IMR-90 (cell line): ENCODE measurements at regions not wholly inside any gene's neighbourhood (a gene's known extent, or its start where the extent isn't known, plus 50 kb on each side); places are given as distances from the start of the nearest gene placed in this dataset.

Experiments used
- ATAC-seq: fragments of 200-7000 bp; cut with Tn5 transposase; 2 replicates; pipeline ENCODE4 v1.9.1; 2020; ENCODE audit warnings: low read depth, mild to moderate bottlenecking, moderate library complexity
- BruUV-seq: library from RNA; stranded (reverse); fragments of 400-500 nt; replicated peaks from 2 replicates; lab custom pipeline; 2021; lab: Mats Ljungman, UMichigan
- CTCF ChIA-PET: fragments of 300-600 bp; formaldehyde crosslinking; extraction: SDS; loops from one replicate; lab custom pipeline; 2021; ENCODE audit warnings: antibody characterized with exemption; lab: Yijun Ruan, JAX
- POLR2A ChIA-PET: fragments of 300-600 bp; sonication (Branson Sonifier 250); formaldehyde crosslinking; loops from one replicate; lab custom pipeline; 2022; ENCODE audit warnings: antibody characterized with exemption; ENCODE audit not compliant: unreplicated experiment; lab: Charles Lee
- DNase-seq: peaks from one replicate; pipeline ENCODE4 v3.0.0; 2013
- H2AFZ ChIP-seq: replicated peaks from 2 replicates; pipeline ENCODE3; 2013; ENCODE audit warnings: low read length, mild to moderate bottlenecking; ENCODE audit not compliant: poor library complexity
- H2AK5ac ChIP-seq: 2 replicates; pipeline ENCODE4 v1.6.1; 2013; ENCODE audit warnings: low read depth, low read length, inconsistent platforms
- H2AK9ac ChIP-seq: replicated peaks from 2 replicates; pipeline ENCODE3; 2013; ENCODE audit warnings: mild to moderate bottlenecking, low read depth, low read length, moderate library complexity; ENCODE audit not compliant: poor library complexity
- H2BK120ac ChIP-seq: 2 replicates; pipeline ENCODE4 v1.6.1; 2013; ENCODE audit warnings: low read depth, low read length, inconsistent platforms
- H2BK15ac ChIP-seq: 3 replicates; pipeline ENCODE4 v1.6.1; 2013; ENCODE audit warnings: low read depth, low read length, inconsistent platforms
- H2BK20ac ChIP-seq: 2 replicates; pipeline ENCODE4 v1.6.1; 2013; ENCODE audit warnings: low read depth, mild to moderate bottlenecking, inconsistent platforms, low read length, moderate library complexity
- H2BK5ac ChIP-seq: 2 replicates; pipeline ENCODE4 v1.6.1; 2013; ENCODE audit warnings: mild to moderate bottlenecking, low read depth, low read length, inconsistent platforms; ENCODE audit not compliant: poor library complexity, severe bottlenecking
- H3K14ac ChIP-seq: replicated peaks from 2 replicates; pipeline ENCODE4 v1.6.1; 2013; ENCODE audit warnings: low read depth, low read length, inconsistent platforms
- H3K18ac ChIP-seq: 2 replicates; pipeline ENCODE4 v1.6.1; 2013; ENCODE audit warnings: low read depth, low read length, control low read depth
- H3K23ac ChIP-seq: 2 replicates; pipeline ENCODE4 v1.6.1; 2013; ENCODE audit warnings: low read depth, low read length, inconsistent platforms
- H3K27ac ChIP-seq: 2 replicates; pipeline ENCODE4 v1.5.1; 2013; ENCODE audit warnings: mild to moderate bottlenecking, control low read depth, low read length; ENCODE audit not compliant: insufficient read depth
- H3K27me3 ChIP-seq: 2 replicates; pipeline ENCODE4 v1.6.1; 2013; ENCODE audit warnings: low read length; ENCODE audit not compliant: control insufficient read depth, insufficient read depth
- H3K36me3 ChIP-seq: 2 replicates; pipeline ENCODE4 v1.6.1; 2013; ENCODE audit warnings: low read length, mixed read lengths; ENCODE audit not compliant: control insufficient read depth, insufficient read depth
- H3K4ac ChIP-seq: 2 replicates; pipeline ENCODE4 v1.6.1; 2013; ENCODE audit warnings: low read depth, low read length, inconsistent platforms
- H3K4me1 ChIP-seq: 2 replicates; pipeline ENCODE4 v1.6.1; 2013; ENCODE audit warnings: low read length, mixed read lengths; ENCODE audit not compliant: control insufficient read depth, insufficient read depth
- H3K4me2 ChIP-seq: 2 replicates; pipeline ENCODE4 v1.6.1; 2013; ENCODE audit warnings: low read depth, mild to moderate bottlenecking, control low read depth, low read length, moderate library complexity
- H3K4me3 ChIP-seq: 2 replicates; pipeline ENCODE4 v1.5.1; 2013; ENCODE audit warnings: low read depth, mild to moderate bottlenecking, control low read depth, low read length, moderate library complexity; ENCODE audit not compliant: insufficient read depth
- H3K56ac ChIP-seq: 2 replicates; pipeline ENCODE4 v1.6.1; 2013; ENCODE audit warnings: low read length, inconsistent platforms; ENCODE audit not compliant: insufficient read depth; ENCODE audit errors: extremely low read depth
- H3K79me1 ChIP-seq, 2 experiments: 2 replicates each; pipeline ENCODE4 v1.6.1; 2013; ENCODE audit warnings: low read length in 2 of 2, inconsistent platforms in 1 of 2, low read depth in 1 of 2
- H3K9ac ChIP-seq: 2 replicates; pipeline ENCODE4 v1.6.1; 2013; ENCODE audit warnings: low read depth, low read length, control low read depth
- H3K9me1 ChIP-seq: 2 replicates; pipeline ENCODE4 v1.6.1; 2013; ENCODE audit warnings: low read length, inconsistent platforms; ENCODE audit not compliant: insufficient read depth
- H3K9me3 ChIP-seq: 2 replicates; pipeline ENCODE4 v1.6.1; 2013; ENCODE audit warnings: low read length; ENCODE audit not compliant: control insufficient read depth, insufficient read depth
- H4K20me1 ChIP-seq: 2 replicates; pipeline ENCODE4 v1.6.1; 2013; ENCODE audit warnings: low read length, inconsistent platforms; ENCODE audit not compliant: insufficient read depth
- H4K5ac ChIP-seq: 2 replicates; pipeline ENCODE4 v1.6.1; 2013; ENCODE audit warnings: mild to moderate bottlenecking, low read depth, low read length, control low read depth
- H4K8ac ChIP-seq, 2 experiments: 2 replicates each; pipeline ENCODE4 v1.6.1; 2013; ENCODE audit warnings: low read depth in 2 of 2, low read length in 2 of 2, control low read depth in 1 of 2, inconsistent platforms in 1 of 2
- H4K91ac ChIP-seq: 2 replicates; pipeline ENCODE4 v1.6.1; 2013; ENCODE audit warnings: low read depth, low read length, inconsistent platforms; ENCODE audit not compliant: insufficient read depth
- BHLHE40 ChIP-seq: fragments of 150-350 bp; IDR thresholded peaks from 2 replicates; pipeline ENCODE4 v1.6.1; 2016; ENCODE audit warnings: mild to moderate bottlenecking, low read depth, low read length
- CHD1 ChIP-seq: IDR thresholded peaks from 2 replicates; pipeline ENCODE4 v1.6.1; 2012; ENCODE audit warnings: low read depth, low read length, improper control_type of control experiment
- MAFK ChIP-seq: IDR thresholded peaks from 2 replicates; pipeline ENCODE4 v1.6.1; 2012; ENCODE audit warnings: low read depth, low read length, improper control_type of control experiment
- MXI1 ChIP-seq: IDR thresholded peaks from 2 replicates; pipeline ENCODE4 v1.6.1; 2012; ENCODE audit warnings: low read depth, mild to moderate bottlenecking, low read length, moderate library complexity, borderline replicate concordance
- WGBS, 2 experiments: methylation state at CpG; one replicate each; pipeline versions ENCODE4 v1.1.5 to v1.1.7; 2013; ENCODE audit warnings: missing lambda C conversion rate in 2 of 2; ENCODE audit not compliant: insufficient read length in 1 of 2; ENCODE audit errors: extremely low coverage in 2 of 2; 5-methylcytosine and 5-hydroxymethylcytosine counted together
- dilution Hi-C: fragments of 300-500 bp; cut with HindIII; formaldehyde crosslinking; loops from one replicate; pipeline ENCODE4 v1.14.3; 2018; ENCODE audit warnings: low sequenced_read_pairs; ENCODE audit not compliant: unreplicated experiment
- in situ Hi-C: fragments of 300-500 bp; cut with MboI; formaldehyde crosslinking; loops from 3 replicates; pipeline ENCODE4 v1.14.3; 2019; ENCODE audit warnings: low sequenced_read_pairs, inconsistent platforms, mixed read lengths
- intact Hi-C: fragments of 100-400 bp; cut with micrococcal nuclease; formaldehyde crosslinking; loops from 2 replicates; pipeline ENCODE4 v1.10.0; 2022
- TF ChIP-seq, protein P1 (sequence below): fragments of 150-350 bp; IDR thresholded peaks from 2 replicates; pipeline ENCODE4 v1.6.1; 2017; ENCODE audit warnings: mild to moderate bottlenecking, antibody characterized with exemption, low read length, low read depth

DNA sequence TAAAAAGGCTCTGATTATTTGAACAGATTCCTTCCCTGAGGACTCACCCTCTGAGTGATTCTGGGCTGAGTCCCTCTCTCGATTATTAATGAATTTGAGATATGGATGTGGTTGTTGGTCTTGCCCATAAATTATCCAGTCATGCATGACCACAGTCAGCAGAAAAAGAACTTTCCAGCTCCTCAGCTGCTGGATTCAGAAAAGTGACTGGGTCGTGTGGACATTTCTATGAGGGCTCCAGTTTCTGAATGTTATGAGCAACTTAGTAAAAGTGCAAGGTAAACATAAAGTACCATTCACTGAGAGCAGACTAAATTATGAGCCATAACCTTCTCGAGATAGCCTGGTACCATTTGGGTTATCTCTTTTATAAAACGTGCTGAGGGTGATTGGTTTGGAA lies 100.1 kb upstream of the CLDN10 start:
- in situ Hi-C loops: no loop called here
- intact Hi-C loops: no loop called here
- WGBS, 2 experiments: no CpG with 5 or more reads among the region's 4 CpGs

More for the DNA sequence above, 100.1 kb upstream of the CLDN10 start:
- DNase-seq (no peak), ATAC-seq (no peak)
- H3K4ac ChIP-seq: no peak overlapping the region
- H4K91ac ChIP-seq: no peak overlapping the region
- H3K79me1 ChIP-seq: no peaks in the 10 kb centered on the region
- H3K9me1 ChIP-seq: no peaks in the 10 kb centered on the region; the same call in 1 of the 2 replicates
- H3K4me1 ChIP-seq: no peaks in the 10 kb centered on the region
- H2BK120ac ChIP-seq: no peak overlapping the region
- no peak overlapping the region for H2AK5ac ChIP-seq
- H2BK20ac ChIP-seq: no peak overlapping the region
- H2BK5ac ChIP-seq: no peak overlapping the region
- ChIA-PET POLR2A (no interaction called here), CTCF (no interaction called here)
- no peak overlapping the region for H3K56ac ChIP-seq
- H3K27ac ChIP-seq: no peak overlapping the region
- H4K5ac ChIP-seq: no peak overlapping the region
- no peak overlapping the region for H4K8ac ChIP-seq
- H2AFZ ChIP-seq: no peak overlapping the region
- H2BK15ac ChIP-seq: no peak overlapping the region
- peaks cover 21% of the 10 kb centered on the region for H3K27me3 ChIP-seq
- dilution Hi-C loops: no loop called here
- TF ChIP-seq CHD1 (no peak), MXI1 (no peak), MAFK (peak; percentile 30; the same call in 1 of the 2 replicates), BHLHE40 (no peak)
- TF ChIP-seq, protein P1, sequence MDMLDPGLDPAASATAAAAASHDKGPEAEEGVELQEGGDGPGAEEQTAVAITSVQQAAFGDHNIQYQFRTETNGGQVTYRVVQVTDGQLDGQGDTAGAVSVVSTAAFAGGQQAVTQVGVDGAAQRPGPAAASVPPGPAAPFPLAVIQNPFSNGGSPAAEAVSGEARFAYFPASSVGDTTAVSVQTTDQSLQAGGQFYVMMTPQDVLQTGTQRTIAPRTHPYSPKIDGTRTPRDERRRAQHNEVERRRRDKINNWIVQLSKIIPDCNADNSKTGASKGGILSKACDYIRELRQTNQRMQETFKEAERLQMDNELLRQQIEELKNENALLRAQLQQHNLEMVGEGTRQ: no peak
- no peak overlapping the region for H3K23ac ChIP-seq
- H3K4me2 ChIP-seq: no peak overlapping the region
- H3K9ac ChIP-seq: no peak overlapping the region
- H3K4me3 ChIP-seq: no peak overlapping the region
- no peak overlapping the region for H3K18ac ChIP-seq
- no TSS peak for BruUV-seq
- no peak overlapping the region for H2AK9ac ChIP-seq
- no peak overlapping the region for H3K14ac ChIP-seq
- H3K36me3 ChIP-seq: no peaks in the 10 kb centered on the region
- no peaks in the 10 kb centered on the region for H3K9me3 ChIP-seq
- H4K20me1 ChIP-seq: no peaks in the 10 kb centered on the region
